Stimulated activated CD4-positive, alpha-beta T cell treated with anti-CD3 and anti-CD28 coated beads, Interleukin-4, amount 100 ng/mL, for 24 hours (primary cell): ENCODE measurements at regions not wholly inside any gene's neighbourhood (a gene's known extent, or its start where the extent isn't known, plus 50 kb on each side); places are given as distances from the start of the nearest gene placed in this dataset.

ENCODE experiments used
- DNase-seq: peaks from one replicate; pipeline ENCODE4 v3.0.0-alpha.2; 2020

DNA sequence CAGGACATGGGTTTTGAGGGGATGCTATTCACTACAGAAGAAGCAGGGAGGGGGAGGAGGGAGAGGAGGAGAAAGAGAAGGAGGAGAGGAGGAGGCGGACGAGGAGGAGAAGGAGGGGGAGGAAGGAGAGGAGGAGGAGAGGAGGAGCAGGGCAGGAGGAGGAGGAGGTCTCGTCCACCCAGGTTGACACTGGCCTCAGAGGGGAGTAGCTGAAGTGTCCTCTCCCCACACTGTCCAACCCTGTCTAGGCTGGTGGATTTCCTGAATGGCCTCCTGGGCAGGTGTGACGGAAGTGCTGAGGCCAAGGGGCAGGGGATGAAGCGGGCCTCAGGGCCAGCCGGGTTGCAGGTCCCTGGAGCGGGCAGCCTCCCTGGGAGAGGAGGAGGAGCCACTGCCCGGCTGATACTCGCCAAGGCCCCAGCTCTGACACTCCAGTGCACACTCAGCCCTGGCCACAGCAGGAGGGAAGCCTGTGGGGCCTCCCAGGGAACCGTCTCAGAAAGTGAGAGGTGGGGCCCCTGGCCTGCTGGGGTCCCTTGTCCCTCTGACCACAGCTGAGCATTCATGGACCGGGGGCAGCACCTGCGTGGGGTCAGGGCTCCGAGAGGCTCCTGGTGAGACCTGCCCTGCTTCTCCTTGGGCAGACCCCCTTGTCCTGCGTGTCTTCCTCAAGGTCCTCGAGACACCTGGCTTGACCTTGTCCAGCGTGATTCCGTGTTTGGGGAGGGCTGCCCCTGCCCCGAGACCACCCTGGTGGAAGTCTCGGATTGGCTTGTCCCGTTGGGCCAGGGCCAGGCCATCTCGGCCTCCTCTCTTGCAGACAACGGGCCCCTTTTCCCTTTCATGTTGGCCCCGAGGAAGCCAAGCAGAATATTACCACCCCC, 200.6 kb upstream of the CIBAR2 start:
- no peak for DNase-seq

DNA sequence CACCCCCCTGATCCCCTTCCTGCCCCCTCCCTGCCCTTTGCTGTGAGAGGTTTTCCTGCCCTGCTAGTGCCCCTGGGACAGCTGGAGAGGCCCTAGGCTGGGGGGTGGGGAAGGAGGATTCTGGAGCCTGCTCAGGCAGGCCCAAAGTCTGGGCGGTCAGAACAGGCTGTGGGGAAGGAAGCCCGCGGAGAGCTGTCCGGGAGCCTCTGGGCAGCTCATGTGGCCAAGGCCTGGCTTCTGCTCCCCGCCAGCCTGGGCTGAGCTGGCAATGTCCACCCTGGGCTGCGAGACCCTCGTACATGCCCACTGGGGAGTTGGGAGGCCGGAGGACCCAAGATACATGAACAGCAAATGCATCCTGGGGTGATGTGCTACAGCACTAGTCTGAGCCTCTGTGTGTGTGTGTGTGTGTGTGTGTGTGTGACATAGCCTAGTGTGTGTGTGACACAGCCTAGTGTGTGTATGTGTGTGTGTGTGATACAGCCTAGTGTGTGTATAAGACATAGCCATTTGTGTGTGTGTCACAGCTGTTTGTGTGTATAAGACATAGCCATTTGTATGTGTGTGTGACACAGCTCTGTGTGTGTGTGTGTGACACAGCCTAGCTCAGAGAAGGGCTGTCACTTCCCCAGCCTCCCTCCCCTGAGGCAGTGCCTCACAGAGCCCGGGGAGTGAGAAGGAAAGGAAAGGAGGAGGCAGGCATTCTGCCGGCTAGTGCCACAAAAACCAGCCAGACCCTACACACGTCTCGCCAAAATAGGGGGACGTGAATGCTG, 201.4 kb upstream of the CIBAR2 start:
- no peak for DNase-seq

DNA sequence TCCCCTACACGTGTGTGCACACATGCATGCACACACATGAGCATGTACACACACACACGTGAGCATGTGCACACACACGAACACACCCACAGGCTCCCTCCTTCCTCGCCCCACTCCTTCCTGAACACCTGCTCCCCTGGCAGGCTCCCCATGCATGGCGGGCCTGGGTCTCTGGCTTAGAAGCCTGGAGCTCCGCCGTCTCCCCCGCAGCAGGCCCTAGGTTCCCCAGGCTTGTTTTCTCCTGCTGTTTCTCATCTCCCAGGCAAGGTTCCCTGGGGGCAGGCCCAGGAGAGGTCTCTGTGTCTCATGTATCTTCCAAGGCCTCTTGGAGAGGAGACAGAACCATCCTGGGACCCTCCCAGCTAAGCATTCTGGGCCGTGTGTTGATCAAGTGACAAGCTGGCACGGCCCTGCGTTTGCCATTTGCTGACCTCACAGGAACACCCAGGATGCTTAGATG, 202.3 kb upstream of the CIBAR2 start:
- DNase-seq, result no peak

DNA sequence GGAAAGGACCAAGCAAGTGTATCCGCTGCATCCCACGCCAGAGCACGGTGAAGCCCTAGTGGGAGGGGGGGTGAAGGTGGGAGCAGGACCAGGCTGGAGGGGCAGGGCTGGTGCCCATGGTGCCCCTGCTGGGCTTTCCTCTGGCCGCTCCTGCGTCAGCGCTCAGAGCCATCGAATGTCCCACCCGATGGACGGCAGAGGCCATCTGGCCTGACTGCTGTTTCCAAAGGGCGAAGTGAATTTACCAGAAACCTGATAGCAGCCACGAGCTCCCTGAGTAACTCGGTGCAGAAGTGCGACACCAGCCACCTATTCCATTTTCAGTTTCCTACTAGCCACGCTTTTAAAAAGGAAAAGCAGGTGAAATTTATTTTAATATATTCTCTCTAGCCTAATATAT, 203.6 kb upstream of the CIBAR2 start:
- DNase-seq, result no peak

DNA sequence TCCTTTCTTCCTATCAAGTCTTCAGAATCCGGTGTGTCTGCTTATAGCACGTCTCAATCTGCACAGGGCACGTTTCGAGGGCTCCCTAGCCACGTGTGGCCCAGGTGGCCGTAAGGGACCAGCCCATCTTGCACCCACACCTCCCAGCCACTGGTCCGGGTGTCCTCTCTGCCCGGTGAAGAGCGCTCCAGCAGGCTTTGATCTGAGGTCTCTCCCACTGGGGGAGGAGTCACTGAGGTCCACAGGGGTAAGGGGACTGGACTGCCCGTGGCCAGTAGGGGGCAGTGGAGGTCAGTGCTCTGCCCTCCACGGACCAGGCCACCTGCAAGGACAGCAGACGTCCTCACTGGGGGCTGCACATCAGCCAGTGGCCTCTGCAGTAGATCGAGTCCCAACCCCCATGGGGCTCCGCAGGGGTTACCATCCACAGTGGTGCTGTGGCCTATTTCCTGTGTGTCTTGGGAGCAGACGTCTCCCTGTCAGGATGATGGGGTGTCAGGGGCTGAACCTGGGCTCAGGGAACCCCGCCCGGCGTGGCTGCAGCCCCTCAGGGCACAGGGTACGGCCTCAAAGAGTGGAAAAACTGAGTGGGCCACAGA, 204.1 kb upstream of the CIBAR2 start:
- DNase-seq, result peak; percentile 44

DNA sequence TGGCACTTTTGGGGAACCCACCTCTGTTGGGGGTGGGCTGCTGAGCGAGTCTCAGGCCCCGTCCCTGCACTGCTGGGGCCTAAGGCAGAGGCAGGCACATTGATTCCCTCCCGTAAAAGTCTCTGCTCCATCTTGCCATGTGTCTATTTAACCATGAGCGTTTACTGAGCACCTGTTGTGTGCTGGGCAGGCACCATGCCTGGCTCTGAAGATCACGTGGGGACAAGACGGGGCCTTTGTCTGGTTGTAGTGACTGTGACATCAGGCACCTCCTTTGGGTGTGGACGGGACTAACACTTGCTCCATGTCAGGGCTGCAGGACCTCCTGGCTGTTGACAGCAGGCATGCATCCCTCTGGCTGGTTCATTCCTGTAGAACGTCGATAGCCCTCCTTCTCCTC, 204.7 kb upstream of the CIBAR2 start:
- no peak for DNase-seq

DNA sequence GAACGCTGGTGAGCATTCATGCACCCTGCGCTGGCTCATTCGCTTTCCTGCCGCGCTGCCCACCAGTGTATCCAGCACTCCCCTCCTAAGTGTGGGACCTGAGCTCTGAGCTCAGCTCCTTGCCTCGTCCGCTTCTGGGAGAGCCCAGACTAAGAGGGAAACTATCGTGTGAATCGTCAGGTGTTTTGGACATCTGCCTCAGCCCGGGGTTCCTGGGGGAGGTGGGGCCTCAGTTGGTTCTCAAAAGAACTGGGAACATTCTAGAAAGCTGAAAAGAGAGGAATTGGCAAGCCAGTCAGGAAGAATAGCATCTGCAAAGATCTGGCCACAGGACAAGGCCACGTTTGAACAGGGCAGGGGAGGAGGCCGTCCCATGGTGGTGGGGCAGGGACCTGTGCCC, 205.4 kb upstream of the CIBAR2 start:
- no peak for DNase-seq

DNA sequence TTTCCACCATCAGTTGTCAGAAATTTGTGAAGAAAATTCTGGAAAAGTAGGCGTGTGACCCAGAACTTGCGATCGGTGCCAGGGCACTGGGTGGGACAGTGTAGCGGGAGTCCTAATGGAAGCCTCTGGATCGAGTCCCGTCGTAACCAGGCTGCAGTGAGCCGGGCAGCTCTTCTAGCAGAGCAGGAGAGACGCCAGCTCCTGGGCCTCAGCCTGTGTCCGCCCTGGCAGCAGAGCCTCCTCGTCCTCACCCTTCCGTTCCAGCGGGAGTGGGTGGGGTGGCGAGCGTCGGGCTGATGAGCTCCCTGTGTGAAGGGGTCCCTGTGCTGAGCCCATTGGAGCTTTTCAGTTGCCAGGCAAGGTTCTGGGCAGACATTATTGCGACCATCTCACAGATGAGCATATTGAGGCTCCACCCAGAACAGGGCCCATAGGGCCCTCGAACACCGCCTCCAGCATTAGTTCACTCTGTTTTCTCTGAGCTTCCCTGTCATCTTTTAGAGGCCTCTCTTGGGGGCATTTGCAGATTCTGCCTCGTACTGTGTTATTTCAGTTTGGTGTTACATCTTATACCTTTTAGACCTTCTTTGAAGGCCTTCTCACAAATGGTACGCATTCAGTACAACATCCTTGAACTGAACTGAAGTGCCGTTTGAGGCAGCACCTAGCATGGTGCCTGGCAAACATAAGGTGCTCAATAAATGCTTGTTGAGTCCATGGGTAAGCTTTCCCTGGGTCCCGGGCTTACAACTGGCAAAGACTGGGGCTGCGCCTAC, 207.1 kb upstream of the CIBAR2 start:
- DNase-seq, result no peak

DNA sequence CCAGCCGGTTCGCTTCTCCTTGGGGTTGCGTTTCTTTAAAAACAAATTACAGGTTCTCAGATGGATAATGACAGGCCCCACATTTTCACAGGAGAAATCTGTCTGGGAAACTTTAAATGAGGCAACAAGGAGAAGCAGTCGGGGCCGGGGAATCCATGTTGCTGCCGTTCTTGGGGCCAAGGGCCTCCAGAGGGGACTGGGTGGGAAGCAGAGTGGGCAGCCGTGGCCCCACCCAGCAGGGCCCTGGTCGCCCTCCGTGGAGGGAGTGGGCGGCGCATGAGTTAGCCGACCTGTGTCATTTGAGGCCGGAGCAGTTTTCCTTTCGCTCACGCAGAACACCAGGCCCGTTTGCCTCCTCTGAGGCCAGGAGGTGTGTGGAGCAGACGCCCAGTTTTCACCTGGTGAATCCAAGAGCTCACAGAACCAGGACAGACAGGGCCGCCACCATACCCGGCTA, 207.7 kb upstream of the CIBAR2 start:
- DNase-seq, result no peak

DNA sequence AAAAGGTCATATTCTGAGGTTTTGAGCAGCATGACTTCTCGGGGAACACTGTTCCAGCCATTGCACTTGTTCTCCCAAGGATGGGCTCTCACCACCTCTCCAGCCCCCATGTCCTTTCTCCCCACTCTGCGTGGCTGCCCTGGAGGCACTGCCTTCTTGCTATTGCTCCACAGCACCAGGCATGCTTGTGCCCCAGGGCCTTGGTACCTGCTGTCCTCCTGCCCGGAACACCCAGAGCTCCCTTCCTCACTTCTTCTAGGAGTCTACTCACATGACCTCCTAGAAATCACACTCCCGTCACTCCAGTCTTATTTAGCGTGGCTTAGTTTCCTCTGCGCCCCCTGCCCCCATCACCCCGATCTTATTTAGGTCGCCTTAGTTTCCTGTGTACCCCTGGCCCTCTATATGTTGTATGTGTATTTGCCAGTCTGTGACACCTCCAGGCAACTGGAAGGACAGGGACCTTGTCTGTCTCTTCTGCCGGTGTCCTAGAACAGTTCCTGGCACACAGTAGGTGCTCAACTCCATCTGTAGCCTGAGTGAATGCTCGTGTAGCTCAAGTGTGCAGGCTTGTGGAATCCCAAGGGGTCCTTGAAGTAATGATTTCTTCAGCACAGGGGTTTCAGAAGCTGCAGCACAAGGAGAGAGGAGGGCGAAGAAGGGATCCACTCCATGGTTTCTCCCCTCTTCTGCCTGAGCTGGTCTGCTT, 208.6 kb upstream of the CIBAR2 start:
- no peak for DNase-seq

DNA sequence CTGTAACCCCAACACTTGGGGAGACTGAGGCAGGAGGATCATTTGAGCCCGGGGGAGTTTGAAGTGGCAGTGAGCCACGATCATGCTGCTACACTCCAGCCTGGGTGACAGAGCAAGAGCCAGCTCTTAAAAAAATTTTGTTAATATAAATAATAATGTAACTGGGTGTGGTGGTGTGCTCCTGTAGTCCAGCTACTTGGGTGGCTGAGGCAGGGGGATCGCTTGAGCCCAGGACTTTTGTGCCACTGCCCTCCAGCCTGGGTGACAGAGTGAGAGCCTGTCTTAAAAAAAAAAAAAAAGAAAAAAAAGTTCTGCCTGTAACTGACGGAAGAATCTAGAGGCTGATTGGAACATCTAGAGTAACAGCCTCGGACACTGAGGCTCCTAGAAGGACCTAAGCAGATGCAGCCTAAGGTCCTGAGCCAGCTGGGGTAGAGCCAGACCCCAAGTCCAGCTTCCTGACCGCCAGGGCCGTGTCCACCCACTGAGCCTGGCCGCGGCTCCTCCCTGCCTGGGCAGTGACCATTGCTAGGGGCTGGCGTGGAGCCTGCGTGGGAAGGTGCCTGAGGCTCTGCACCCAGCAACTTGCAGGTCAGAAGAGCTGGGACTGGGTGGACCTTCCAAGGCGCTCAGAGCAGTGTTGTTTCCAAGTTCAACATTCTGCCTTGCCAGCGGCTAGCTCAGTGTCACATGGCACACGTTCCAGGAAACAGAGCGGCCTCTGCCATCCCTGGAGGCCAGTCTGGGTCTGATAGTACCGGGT, 209.4 kb upstream of the CIBAR2 start:
- no peak for DNase-seq

DNA sequence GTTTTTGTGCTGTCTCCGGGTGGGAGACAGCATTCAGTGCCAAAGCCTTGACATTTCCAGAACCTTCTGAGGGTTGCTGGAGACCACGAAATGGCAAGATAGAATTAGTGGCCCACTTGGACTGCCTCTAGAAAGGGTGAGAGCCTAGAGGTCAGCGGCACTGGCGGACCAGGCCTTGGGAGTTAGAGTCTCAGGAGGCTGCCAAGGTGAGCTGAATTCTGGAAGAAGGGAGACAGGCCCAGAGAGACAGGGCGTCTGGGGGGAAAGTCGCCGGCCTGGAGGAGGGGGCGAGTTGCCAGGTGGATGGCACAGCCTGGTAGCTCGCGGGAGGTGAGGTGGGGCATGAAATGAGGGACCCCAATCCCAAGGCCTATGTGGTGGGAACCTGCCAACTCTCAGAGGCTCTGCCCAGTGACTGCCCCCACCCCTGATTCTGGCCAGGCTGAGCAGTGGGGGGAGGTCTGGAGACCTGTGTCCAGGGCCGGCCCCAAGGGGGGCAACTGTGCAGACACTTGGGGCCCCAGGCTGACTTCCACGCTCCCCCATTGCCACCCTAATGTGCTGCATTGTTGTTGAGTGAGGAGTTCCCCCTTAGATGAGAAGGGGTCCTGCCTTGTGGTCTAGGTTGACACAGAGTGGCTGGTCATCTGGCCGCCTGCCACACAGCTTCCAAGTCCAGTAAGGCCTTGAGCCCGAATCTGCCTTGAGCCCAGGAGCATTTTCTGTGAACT, 211.1 kb upstream of the CIBAR2 start:
- no peak for DNase-seq

DNA sequence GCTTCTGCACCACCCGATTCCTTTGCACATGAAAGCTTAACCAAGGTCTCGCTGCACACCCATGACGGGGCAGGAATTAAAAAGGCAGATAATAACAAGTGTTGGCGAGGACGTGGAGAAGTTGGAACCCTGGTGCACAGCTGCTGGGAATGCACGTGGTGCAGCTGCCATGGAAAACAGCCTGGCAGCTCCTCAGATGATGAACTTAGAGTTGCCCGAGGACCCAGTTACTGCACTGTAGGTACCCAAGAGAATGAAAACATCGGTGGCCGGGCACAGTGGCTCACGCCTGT, 211.6 kb upstream of the CIBAR2 start:
- DNase-seq, result no peak

DNA sequence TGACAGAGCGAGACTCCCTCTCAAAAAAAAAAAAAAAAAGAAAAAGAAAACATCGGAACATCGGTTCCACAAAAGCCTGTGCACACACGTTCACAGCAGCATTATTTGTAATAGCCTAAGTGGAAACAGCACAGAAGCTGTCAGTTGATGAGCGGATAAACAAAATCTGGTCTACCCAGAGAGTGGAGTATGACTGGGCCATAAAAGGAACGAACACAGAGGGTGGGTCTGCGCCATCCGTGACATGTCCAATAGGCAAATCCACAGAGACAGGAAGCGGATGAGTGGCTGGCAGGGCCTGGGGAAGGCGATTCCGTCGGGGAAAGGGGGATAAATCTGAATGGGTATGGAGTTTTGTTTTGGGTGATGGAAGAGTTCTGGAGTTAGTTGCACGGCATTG, 212.2 kb upstream of the CIBAR2 start:
- DNase-seq, result no peak

DNA sequence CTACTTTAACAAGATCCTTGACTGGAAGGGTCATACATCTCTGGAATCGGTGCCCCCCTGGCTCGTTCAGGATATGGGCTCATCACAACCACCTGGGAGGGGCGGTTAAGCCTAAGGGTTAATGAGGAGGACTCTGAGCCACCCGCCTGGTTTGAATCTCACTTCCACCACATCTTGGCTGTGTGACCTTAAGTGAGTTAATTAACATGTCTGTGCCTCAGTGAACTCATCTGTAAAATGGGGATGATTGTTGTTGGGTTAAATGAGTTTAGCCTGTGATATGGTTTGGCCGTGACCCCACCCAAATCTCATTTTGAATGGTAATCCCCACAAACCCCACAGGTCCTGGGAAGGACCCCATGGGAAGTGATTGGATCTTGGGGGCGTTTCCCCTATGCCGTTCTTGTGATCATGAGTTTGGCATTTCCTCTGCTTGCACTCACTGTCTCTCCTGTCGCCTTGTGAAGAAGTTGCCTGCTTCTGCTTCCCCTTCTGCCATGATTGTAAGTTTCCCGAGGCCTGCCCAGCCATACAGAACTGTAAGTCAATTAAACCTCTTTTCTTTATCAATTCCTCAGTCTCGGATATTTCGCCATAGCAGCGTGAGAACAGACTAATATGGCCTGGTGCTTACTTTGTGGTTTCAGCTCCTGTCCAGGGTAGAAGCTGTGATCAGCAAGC, 214.0 kb upstream of the CIBAR2 start:
- no peak for DNase-seq

DNA sequence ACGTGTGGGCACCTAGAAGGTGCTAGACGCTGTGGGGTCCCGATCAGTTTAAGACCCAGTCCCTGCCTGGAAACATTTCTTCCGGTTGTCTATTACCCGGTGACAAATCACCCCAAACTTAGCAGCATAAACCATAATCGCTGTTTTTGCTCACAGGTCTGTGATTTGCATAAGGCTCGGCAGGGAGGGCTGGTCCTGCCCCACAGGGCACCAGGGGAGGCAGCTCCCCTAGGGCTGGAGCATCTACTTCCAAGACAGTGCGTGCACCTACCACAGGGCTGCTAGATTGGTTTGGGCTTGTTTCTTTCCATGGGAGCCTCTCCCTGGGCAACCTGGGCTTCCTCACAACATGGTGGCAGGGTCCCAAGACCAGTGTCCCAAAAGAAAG, 214.5 kb upstream of the CIBAR2 start:
- DNase-seq, result no peak

DNA sequence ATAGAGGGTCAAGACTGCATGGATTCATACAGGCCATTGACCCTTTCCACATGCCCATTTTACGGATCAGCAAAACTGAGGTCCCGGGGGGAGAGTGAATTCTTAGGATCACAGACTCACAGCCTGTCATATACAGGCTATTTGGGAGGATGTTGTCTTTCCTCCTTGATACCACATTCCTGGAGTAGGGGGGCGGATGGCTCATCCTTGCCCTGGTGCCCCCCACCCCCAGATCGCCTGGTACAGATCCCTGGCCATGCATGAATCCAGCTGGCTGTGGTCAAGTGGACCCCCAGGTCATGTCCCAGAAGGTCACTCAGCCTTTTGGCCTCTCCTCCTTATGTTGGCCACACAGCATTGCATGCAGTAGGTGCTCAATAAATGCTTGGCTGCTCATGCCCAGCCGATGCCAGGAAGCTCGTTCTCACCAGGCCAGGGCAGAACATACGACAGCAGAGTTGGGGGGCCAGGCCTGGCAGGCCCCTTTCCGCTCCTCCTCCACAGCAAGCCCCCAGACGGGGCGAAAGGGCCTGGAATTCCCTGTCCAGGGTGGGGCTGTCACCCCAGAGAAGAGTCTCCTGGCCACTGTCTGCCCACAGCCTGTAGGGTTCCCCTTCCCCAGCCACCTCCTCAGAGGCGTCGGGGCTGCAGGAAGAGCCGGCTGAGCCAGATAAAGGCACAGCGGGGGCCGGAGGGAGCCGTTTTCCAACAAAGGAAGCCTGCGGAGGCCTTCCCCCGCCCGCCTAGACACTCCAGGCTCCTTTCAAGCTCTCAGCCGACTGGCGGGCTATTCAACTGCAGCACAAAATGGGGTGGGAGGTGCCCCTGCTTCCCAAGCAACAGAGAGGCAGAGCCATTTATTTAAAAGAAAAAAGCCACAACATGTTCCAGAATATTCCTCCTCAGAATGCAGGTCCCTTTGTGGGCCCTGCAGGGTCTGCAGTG, 215.7 kb upstream of the CIBAR2 start:
- no peak for DNase-seq

DNA sequence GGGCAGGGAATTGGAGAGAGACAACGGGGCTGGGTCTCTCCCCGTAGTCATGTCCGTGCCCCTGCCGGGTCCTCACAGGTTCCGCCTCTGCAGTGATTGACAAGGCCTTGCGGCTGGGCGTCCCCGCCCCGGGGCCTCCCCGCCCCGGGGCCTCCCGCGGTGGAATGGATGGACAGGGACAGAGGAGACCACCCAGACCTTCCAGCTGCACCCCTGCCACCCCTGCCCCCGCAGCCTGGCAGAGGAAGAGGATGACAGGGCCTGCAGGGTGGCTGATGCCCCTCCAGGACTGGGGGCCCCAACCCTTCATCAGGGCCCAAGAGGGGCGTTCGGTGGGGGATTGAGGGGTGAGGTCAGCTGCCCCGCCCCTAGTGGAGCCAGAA, 216.4 kb upstream of the CIBAR2 start:
- no peak for DNase-seq
